ENCODE measurements at regions not wholly inside any gene's neighbourhood (a gene's known extent, or its start where the extent isn't known, plus 50 kb on each side); places are given as distances from the start of the nearest gene placed in this dataset.

- no peak for TF ChIP-seq CTCF (conservative IDR thresholded peaks at IDR 0.05)
- peaks cover 4% of the 10 kb centered on the region for H3K4me1 Mint-ChIP-seq
- no peaks in the 10 kb centered on the region for H3K36me3 Mint-ChIP-seq (ENCODE audit: low read depth)
- H3K27me3 Mint-ChIP-seq (ENCODE audit: low read depth): no peaks in the 10 kb centered on the region
- no peak overlapping the region for H3K4me3 Mint-ChIP-seq
- H3K9me3 Mint-ChIP-seq: no peaks in the 10 kb centered on the region
- no peak overlapping the region for H3K27ac Mint-ChIP-seq (ENCODE audit: unreplicated experiment)
- DNase-seq (ENCODE audit: low read depth, low spot score): no peak
Observed at GRCh38 chr10:107898392-107898791, 733.9 kb upstream of the SORCS1 start.

GRCh38 chr10:107894516-107894915 is 730.0 kb upstream of the SORCS1 start:
- Mint-ChIP-seq H3K4me3 (no peak overlapping the region), H3K4me1 (peaks cover 4% of the 10 kb centered on the region), H3K27ac (ENCODE audit: unreplicated experiment) (no peak overlapping the region), H3K9me3 (no peaks in the 10 kb centered on the region), H3K36me3 (ENCODE audit: low read depth) (no peaks in the 10 kb centered on the region), H3K27me3 (ENCODE audit: low read depth) (no peaks in the 10 kb centered on the region)
- TF ChIP-seq CTCF (conservative IDR thresholded peaks at IDR 0.05): no peak
- DNase-seq (ENCODE audit: low read depth, low spot score): no peak

- Mint-ChIP-seq H3K36me3 (ENCODE audit: low read depth) (peaks cover 2% of the 10 kb centered on the region), H3K27me3 (ENCODE audit: low read depth) (no peaks in the 10 kb centered on the region), H3K9me3 (peaks cover 6% of the 10 kb centered on the region), H3K27ac (ENCODE audit: unreplicated experiment) (no peak overlapping the region), H3K4me1 (no peaks in the 10 kb centered on the region), H3K4me3 (no peak overlapping the region)
- DNase-seq (ENCODE audit: low read depth, low spot score): no peak
- TF ChIP-seq CTCF (conservative IDR thresholded peaks at IDR 0.05): no peak
Observed at GRCh38 chr10:107889105-107889504, 724.6 kb upstream of the SORCS1 start.

GRCh38 chr10:107880185-107880584 is 715.7 kb upstream of the SORCS1 start:
- Mint-ChIP-seq H3K36me3 (ENCODE audit: low read depth) (peaks cover 8% of the 10 kb centered on the region), H3K4me3 (no peak overlapping the region), H3K4me1 (peaks cover 6% of the 10 kb centered on the region), H3K9me3 (peaks cover 9% of the 10 kb centered on the region), H3K27me3 (ENCODE audit: low read depth) (no peaks in the 10 kb centered on the region), H3K27ac (ENCODE audit: unreplicated experiment) (no peak overlapping the region)
- no peak for DNase-seq (ENCODE audit: low read depth, low spot score)
- TF ChIP-seq CTCF (conservative IDR thresholded peaks at IDR 0.05): no peak

GRCh38 chr10:107873007-107873406 is 708.5 kb upstream of the SORCS1 start:
- Mint-ChIP-seq H3K36me3 (ENCODE audit: low read depth) (peaks cover 3% of the 10 kb centered on the region), H3K4me3 (no peak overlapping the region), H3K27ac (ENCODE audit: unreplicated experiment) (no peak overlapping the region), H3K4me1 (peaks cover 10% of the 10 kb centered on the region), H3K9me3 (no peaks in the 10 kb centered on the region), H3K27me3 (ENCODE audit: low read depth) (no peaks in the 10 kb centered on the region)
- no peak for DNase-seq (ENCODE audit: low read depth, low spot score)
- TF ChIP-seq CTCF (conservative IDR thresholded peaks at IDR 0.05): no peak

GRCh38 chr10:107865691-107866090 is 701.2 kb upstream of the SORCS1 start:
- Mint-ChIP-seq H3K27me3 (ENCODE audit: low read depth) (no peaks in the 10 kb centered on the region), H3K4me3 (no peak overlapping the region), H3K9me3 (no peaks in the 10 kb centered on the region), H3K4me1 (no peaks in the 10 kb centered on the region), H3K36me3 (ENCODE audit: low read depth) (no peaks in the 10 kb centered on the region), H3K27ac (ENCODE audit: unreplicated experiment) (no peak overlapping the region)
- DNase-seq (ENCODE audit: low read depth, low spot score): no peak
- peak; percentile 16 for TF ChIP-seq CTCF (conservative IDR thresholded peaks at IDR 0.05)

All from neural crest cell (in vitro differentiated cells).